ENCODE measurements at regions not wholly inside any gene's neighbourhood (a gene's known extent, or its start where the extent isn't known, plus 50 kb on each side); places are given as distances from the start of the nearest gene placed in this dataset.
A peak's percentile ranks its signal among the peaks of the same experiment; 100 is the strongest.

DNA sequence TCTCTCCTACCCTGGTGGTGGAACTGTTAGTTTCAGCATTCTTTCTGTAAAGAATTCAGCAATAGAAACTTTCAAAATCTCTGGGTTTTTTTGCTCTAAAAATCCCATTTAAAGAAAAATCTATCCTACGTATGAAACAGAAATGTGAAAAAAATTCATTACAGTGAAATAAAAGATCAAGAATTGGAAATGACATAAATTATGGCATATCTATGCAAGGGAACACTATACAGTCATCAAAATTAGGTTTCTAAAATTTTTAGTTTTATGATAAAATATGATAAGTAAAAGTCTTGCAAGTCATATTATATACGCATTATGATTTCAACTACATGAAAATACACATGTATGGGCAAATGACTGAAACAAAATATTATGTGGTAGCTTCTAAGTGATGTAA lies 342.6 kb downstream of the CETN3 start:
- Histone ChIP-seq H3K36me3 (ENCODE audit: control insufficient read depth in 2 of 3, insufficient read depth in 3 of 3, low read length in 3 of 3) (no peaks in the 10 kb centered on the region), H3K27ac (ENCODE audit: low read depth in 2 of 2, low read length in 2 of 2) (no peak overlapping the region), H3K4me3 (ENCODE audit: low read length in 3 of 3) (no peak overlapping the region), H3K27me3 (ENCODE audit: control insufficient read depth, insufficient read depth, low read length) (no peaks in the 10 kb centered on the region), H3K9ac (ENCODE audit: low read length in 3 of 3) (no peak overlapping the region), H3K9me3 (ENCODE audit: control insufficient read depth in 2 of 3, insufficient read depth in 1 of 3, low read length in 3 of 3) (no peaks in the 10 kb centered on the region), H3K4me1 (ENCODE audit: control insufficient read depth in 2 of 3, insufficient read depth in 2 of 3, low read depth in 1 of 3, low read length in 3 of 3) (no peaks in the 10 kb centered on the region)
- FAIRE-seq, result no peak
- intact Hi-C loops (cut with DNase I), result no loop called here
- no peak for DNase-seq
- TF ChIP-seq, protein P1, sequence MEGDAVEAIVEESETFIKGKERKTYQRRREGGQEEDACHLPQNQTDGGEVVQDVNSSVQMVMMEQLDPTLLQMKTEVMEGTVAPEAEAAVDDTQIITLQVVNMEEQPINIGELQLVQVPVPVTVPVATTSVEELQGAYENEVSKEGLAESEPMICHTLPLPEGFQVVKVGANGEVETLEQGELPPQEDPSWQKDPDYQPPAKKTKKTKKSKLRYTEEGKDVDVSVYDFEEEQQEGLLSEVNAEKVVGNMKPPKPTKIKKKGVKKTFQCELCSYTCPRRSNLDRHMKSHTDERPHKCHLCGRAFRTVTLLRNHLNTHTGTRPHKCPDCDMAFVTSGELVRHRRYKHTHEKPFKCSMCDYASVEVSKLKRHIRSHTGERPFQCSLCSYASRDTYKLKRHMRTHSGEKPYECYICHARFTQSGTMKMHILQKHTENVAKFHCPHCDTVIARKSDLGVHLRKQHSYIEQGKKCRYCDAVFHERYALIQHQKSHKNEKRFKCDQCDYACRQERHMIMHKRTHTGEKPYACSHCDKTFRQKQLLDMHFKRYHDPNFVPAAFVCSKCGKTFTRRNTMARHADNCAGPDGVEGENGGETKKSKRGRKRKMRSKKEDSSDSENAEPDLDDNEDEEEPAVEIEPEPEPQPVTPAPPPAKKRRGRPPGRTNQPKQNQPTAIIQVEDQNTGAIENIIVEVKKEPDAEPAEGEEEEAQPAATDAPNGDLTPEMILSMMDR (IDR thresholded peaks at IDR 0.05; ENCODE audit: borderline replicate concordance, extremely low read depth, insufficient read depth), result no peak

DNA sequence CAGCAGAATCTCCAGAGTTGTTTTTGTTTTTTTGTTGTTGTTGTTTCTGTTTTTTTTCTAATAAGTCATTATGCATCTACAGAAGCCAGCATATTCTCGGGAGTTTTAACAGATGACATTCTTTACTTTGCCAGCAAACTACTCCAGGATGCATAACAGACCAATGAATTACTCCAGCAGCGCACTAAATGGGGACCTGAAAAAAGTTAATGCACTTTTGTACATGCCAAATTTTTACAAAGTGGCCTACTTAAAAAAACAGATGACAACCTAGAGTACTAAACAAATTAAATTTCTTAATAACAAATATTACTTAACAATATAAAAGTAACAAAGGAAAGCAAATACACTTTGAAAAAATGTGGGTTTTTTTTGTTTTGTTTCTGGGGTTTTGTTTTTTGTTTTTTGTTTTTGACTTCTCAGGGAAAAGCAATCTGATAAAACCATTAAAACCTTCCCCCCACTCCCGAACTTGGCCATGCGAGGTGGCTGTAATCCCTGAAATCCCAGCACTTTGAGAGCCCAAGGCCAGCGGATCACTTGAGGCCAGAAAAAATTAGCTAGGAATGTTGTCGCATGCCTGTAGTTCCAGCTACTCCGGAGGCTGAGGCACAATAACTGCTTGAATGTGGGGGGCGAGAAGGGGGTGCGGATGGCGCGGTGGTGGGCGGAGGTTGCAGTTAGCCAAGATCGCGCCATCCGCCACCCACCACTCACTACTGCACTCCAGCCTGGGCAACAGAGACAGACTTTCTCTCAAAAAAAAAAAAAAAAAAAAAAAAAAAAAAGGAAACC lies 352.4 kb downstream of the CETN3 start:
- intact Hi-C loops (cut with DNase I), result no loop called here
- DNase-seq, result peak in 1 of 5 donors; percentile 32
- no peak overlapping the region for H3K4me3 ChIP-seq (ENCODE audit: low read length in 3 of 3)
- no peaks in the 10 kb centered on the region for H3K9me3 ChIP-seq (ENCODE audit: control insufficient read depth in 2 of 3, insufficient read depth in 1 of 3, low read length in 3 of 3)
- H3K27me3 ChIP-seq (ENCODE audit: control insufficient read depth, insufficient read depth, low read length), result no peaks in the 10 kb centered on the region
- no peaks in the 10 kb centered on the region for H3K4me1 ChIP-seq (ENCODE audit: control insufficient read depth in 2 of 3, insufficient read depth in 2 of 3, low read depth in 1 of 3, low read length in 3 of 3)
- no peak for FAIRE-seq
- no peak overlapping the region for H3K9ac ChIP-seq (ENCODE audit: low read length in 3 of 3)
- TF ChIP-seq, protein P1 (IDR thresholded peaks at IDR 0.05; ENCODE audit: borderline replicate concordance, extremely low read depth, insufficient read depth), result no peak
- no peaks in the 10 kb centered on the region for H3K36me3 ChIP-seq (ENCODE audit: control insufficient read depth in 2 of 3, insufficient read depth in 3 of 3, low read length in 3 of 3)
- no peak overlapping the region for H3K27ac ChIP-seq (ENCODE audit: low read depth in 2 of 2, low read length in 2 of 2)

DNA sequence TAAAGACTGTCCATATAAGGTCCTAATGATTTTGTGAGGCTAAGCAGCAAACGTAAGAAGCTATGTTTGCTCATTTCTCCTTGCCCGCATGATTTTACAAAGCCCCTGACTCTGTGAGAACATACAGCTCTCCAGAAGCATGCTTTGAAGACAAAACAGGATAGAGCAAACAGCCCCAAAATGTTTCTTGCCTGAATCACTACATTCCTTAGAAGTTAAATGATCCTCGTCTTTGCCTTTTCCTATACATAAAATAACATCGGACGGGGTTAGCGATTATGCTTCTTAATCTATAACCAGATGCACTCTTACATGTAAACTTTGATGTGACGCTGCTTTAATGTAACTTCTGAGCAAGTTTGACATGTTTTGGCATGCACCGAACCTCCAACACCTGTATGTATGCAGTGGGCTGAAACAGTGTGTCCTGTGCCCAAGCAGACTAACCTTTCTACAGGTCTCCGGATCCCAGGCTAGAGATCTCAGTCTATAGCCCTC lies 353.7 kb downstream of the CETN3 start:
- FAIRE-seq (no peak), DNase-seq (no peak)
- no peaks in the 10 kb centered on the region for H3K27me3 ChIP-seq (ENCODE audit: control insufficient read depth, insufficient read depth, low read length)
- TF ChIP-seq, protein P1 (IDR thresholded peaks at IDR 0.05; ENCODE audit: borderline replicate concordance, extremely low read depth, insufficient read depth), result no peak
- H3K4me1 ChIP-seq (ENCODE audit: control insufficient read depth in 2 of 3, insufficient read depth in 2 of 3, low read depth in 1 of 3, low read length in 3 of 3), result no peaks in the 10 kb centered on the region
- no peak overlapping the region for H3K4me3 ChIP-seq (ENCODE audit: low read length in 3 of 3)
- H3K27ac ChIP-seq (ENCODE audit: low read depth in 2 of 2, low read length in 2 of 2), result no peak overlapping the region
- intact Hi-C loops (cut with DNase I), result no loop called here
- no peak overlapping the region for H3K9ac ChIP-seq (ENCODE audit: low read length in 3 of 3)
- H3K9me3 ChIP-seq (ENCODE audit: control insufficient read depth in 2 of 3, insufficient read depth in 1 of 3, low read length in 3 of 3), result no peaks in the 10 kb centered on the region
- H3K36me3 ChIP-seq (ENCODE audit: control insufficient read depth in 2 of 3, insufficient read depth in 3 of 3, low read length in 3 of 3), result no peaks in the 10 kb centered on the region
